Calu3 (cell line): ENCODE measurements at regions not wholly inside any gene's neighbourhood (a gene's known extent, or its start where the extent isn't known, plus 50 kb on each side); places are given as distances from the start of the nearest gene placed in this dataset.

ENCODE experiments used
- BruUV-seq: library from RNA; stranded (reverse); fragments of 400-500 nt; replicated peaks from 2 replicates; lab custom pipeline; 2021; lab: Mats Ljungman, UMichigan
- CTCF ChIA-PET: fragments of 300-600 bp; sonication (Branson Sonifier 250); formaldehyde crosslinking; loops from one replicate; lab custom pipeline; 2022; ENCODE audit warnings: antibody characterized with exemption; lab: Charles Lee
- DNase-seq: peaks from one replicate; pipeline ENCODE4 v3.0.0; 2022
- H3K27ac Mint-ChIP-seq: one replicate; pipeline ENCODE4 v1.8.0; 2022; ENCODE audit warnings: mixed read lengths; ENCODE audit not compliant: unreplicated experiment
- H3K27me3 Mint-ChIP-seq: one replicate; pipeline ENCODE4 v1.8.0; 2022; ENCODE audit warnings: mixed read lengths; ENCODE audit not compliant: unreplicated experiment
- H3K36me3 Mint-ChIP-seq: one replicate; pipeline ENCODE4 v1.8.0; 2022; ENCODE audit warnings: mild to moderate bottlenecking, moderate library complexity, mixed read lengths; ENCODE audit not compliant: insufficient read depth, unreplicated experiment
- H3K4me1 Mint-ChIP-seq: one replicate; pipeline ENCODE4 v1.8.0; 2022; ENCODE audit warnings: mild to moderate bottlenecking, low read depth, mixed read lengths; ENCODE audit not compliant: unreplicated experiment
- H3K4me3 Mint-ChIP-seq: one replicate; pipeline ENCODE4 v1.8.0; 2022; ENCODE audit warnings: mild to moderate bottlenecking, low read depth, moderate library complexity, mixed read lengths; ENCODE audit not compliant: unreplicated experiment
- H3K9me3 Mint-ChIP-seq: one replicate; pipeline ENCODE4 v1.8.0; 2022; ENCODE audit warnings: low read depth, mixed read lengths; ENCODE audit not compliant: unreplicated experiment
- intact Hi-C: fragments of 100-400 bp; cut with micrococcal nuclease; formaldehyde crosslinking; loops from one replicate; pipeline ENCODE4 v1.10.0; 2022; ENCODE audit not compliant: unreplicated experiment
- TF ChIP-seq, protein P1 (sequence below): fragments of 200-600 bp; IDR thresholded peaks from one replicate; pipeline ENCODE4 v1.8.0; 2022; ENCODE audit warnings: antibody characterized with exemption; ENCODE audit not compliant: unreplicated experiment

DNA sequence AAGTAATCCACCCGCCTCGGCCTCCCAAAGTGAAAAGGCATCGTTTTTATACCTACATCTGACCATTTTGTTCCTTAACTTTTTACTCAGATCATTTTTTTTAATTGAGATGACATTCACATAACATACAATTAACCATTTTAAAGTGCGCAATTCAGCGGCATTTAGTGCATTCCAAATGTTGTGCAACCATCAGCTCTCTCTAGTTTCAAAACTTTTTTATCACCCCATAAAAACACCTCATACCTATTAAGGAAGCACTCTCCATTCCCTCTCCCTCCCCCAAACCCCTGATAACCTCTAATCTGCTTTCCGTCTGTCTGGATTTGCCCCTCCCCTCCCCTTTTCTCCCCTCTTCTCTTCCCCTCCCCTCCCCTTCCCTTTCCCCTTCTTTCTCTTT is 310.1 kb downstream of the UACA start:
- peaks cover 37% of the 10 kb centered on the region for H3K27me3 Mint-ChIP-seq
- no TSS peak for BruUV-seq
- no peaks in the 10 kb centered on the region for H3K4me1 Mint-ChIP-seq
- no peaks in the 10 kb centered on the region for H3K9me3 Mint-ChIP-seq
- intact Hi-C loops: no loop called here
- H3K4me3 Mint-ChIP-seq: no peak overlapping the region
- no peak overlapping the region for H3K27ac Mint-ChIP-seq
- TF ChIP-seq, protein P1, sequence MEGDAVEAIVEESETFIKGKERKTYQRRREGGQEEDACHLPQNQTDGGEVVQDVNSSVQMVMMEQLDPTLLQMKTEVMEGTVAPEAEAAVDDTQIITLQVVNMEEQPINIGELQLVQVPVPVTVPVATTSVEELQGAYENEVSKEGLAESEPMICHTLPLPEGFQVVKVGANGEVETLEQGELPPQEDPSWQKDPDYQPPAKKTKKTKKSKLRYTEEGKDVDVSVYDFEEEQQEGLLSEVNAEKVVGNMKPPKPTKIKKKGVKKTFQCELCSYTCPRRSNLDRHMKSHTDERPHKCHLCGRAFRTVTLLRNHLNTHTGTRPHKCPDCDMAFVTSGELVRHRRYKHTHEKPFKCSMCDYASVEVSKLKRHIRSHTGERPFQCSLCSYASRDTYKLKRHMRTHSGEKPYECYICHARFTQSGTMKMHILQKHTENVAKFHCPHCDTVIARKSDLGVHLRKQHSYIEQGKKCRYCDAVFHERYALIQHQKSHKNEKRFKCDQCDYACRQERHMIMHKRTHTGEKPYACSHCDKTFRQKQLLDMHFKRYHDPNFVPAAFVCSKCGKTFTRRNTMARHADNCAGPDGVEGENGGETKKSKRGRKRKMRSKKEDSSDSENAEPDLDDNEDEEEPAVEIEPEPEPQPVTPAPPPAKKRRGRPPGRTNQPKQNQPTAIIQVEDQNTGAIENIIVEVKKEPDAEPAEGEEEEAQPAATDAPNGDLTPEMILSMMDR: no peak
- H3K36me3 Mint-ChIP-seq: no peaks in the 10 kb centered on the region
- no peak for DNase-seq
- CTCF ChIA-PET: no interaction called here

DNA sequence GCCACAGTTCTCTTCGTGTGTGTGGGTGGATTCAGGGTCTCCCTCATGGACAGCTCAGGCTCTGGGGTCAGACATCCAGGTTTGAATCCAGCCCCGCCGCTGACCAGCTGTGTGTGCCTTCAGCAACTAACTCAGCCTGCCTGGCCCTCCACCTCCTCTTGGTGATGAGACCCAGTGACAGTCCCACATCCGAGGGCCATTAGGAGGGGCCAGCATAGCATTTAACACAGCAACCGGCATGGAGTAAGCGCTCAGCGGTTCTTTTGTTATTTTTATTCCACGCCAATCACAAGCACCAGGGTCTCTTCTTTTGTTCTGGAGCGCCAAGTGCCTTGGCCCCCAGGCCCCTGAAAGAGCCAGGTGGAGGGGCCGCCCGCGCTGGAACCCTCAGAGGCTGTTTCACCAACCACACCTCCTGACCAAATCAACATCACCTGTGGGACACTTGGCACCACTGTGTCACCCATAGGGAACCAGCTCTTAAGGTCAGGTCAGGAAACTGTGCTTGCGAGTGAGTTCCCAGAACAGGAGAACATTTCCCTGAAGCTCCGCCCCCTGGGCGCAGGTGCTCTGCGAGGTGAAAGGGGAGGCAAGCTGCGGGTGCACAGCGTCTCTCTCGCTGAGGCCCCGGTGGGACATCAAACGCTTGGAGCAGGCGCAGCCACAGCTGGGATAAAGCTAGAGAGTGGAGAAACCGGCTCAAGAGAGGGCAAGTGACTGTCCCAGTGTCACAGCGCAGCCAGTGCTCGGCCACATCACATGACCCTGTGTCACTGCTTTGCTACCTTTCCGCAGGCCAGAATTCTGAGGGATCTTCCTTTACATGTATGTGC is 311.3 kb downstream of the UACA start:
- no peak overlapping the region for H3K27ac Mint-ChIP-seq
- intact Hi-C loops: no loop called here
- H3K9me3 Mint-ChIP-seq: no peaks in the 10 kb centered on the region
- DNase-seq: no peak
- H3K4me3 Mint-ChIP-seq: no peak overlapping the region
- TF ChIP-seq, protein P1: no peak
- CTCF ChIA-PET: no interaction called here
- H3K27me3 Mint-ChIP-seq: peaks cover 49% of the 10 kb centered on the region
- no peaks in the 10 kb centered on the region for H3K4me1 Mint-ChIP-seq
- no peaks in the 10 kb centered on the region for H3K36me3 Mint-ChIP-seq
- no TSS peak for BruUV-seq

DNA sequence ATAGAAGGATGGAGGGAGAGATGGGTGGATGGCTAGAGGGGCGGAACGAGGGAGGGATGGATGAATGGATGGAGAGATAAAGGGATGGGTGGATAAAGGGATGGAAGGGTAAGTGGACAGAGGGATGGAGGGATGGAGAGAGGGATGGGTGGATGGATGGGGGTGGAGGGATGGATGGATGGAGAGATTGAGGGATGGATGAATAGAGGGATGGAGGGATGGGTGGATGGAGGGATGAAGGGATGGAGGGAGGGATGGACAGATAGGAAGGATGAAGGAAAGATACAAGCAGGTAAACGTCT is 313.3 kb downstream of the UACA start:
- intact Hi-C loops: no loop called here

GRCh38 chr15:70449311-70450141 is 313.8 kb downstream of the UACA start:
- no peaks in the 10 kb centered on the region for H3K4me1 Mint-ChIP-seq
- TF ChIP-seq, protein P1: no peak
- intact Hi-C loops: no loop called here
- no peak for DNase-seq
- no peak overlapping the region for H3K27ac Mint-ChIP-seq
- H3K27me3 Mint-ChIP-seq: peaks cover 62% of the 10 kb centered on the region
- CTCF ChIA-PET: no interaction called here
- BruUV-seq: no TSS peak
- H3K9me3 Mint-ChIP-seq: no peaks in the 10 kb centered on the region
- H3K4me3 Mint-ChIP-seq: no peak overlapping the region
- H3K36me3 Mint-ChIP-seq: no peaks in the 10 kb centered on the region

More for the DNA sequence above, 313.3 kb downstream of the UACA start:
- BruUV-seq: no TSS peak
- Mint-ChIP-seq H3K4me1 (no peaks in the 10 kb centered on the region), H3K4me3 (no peak overlapping the region), H3K36me3 (no peaks in the 10 kb centered on the region), H3K27me3 (peaks cover 56% of the 10 kb centered on the region), H3K9me3 (no peaks in the 10 kb centered on the region), H3K27ac (no peak overlapping the region)
- TF ChIP-seq, protein P1: no peak
- CTCF ChIA-PET: no interaction called here
- no peak for DNase-seq
